PC-3 (cell line): ENCODE measurements at regions not wholly inside any gene's neighbourhood (a gene's known extent, or its start where the extent isn't known, plus 50 kb on each side); places are given as distances from the start of the nearest gene placed in this dataset.

Experiments
- ATAC-seq: fragments of 200-7000 bp; cut with Tn5 transposase; 2 replicates; pipeline ENCODE4 v1.9.1; 2020; ENCODE audit warnings: mild to moderate bottlenecking, moderate library complexity
- BruUV-seq: library from RNA; stranded (reverse); fragments of 400-500 nt; replicated peaks from 2 replicates; lab custom pipeline; 2021; lab: Mats Ljungman, UMichigan
- CTCF ChIA-PET: fragments of 300-600 bp; sonication (Branson Sonifier 250); formaldehyde crosslinking; loops from one replicate; lab custom pipeline; 2022; ENCODE audit warnings: antibody characterized with exemption; lab: Charles Lee
- POLR2A ChIA-PET: fragments of 300-600 bp; sonication (Branson Sonifier 250); formaldehyde crosslinking; loops from one replicate; lab custom pipeline; 2022; ENCODE audit warnings: antibody characterized with exemption; ENCODE audit not compliant: unreplicated experiment; lab: Charles Lee
- DNase-seq: peaks from one replicate; pipeline ENCODE4 v3.0.0-alpha.2; 2015
- H2AFZ ChIP-seq: fragments of 300-600 bp; sonication (generic); 2 replicates; pipeline ENCODE4 v1.6.0; 2016; ENCODE audit warnings: antibody characterized with exemption, low read length
- H3F3A ChIP-seq: fragments of 300-600 bp; sonication (generic); one replicate; pipeline ENCODE4 v1.6.0; 2017; ENCODE audit warnings: antibody characterized with exemption, low read length, control low read depth, mild to moderate bottlenecking; ENCODE audit not compliant: unreplicated experiment
- H3K27ac ChIP-seq: fragments of 300-600 bp; sonication (generic); 2 replicates; pipeline ENCODE4 v1.5.1; 2016; ENCODE audit warnings: mild to moderate bottlenecking, low read length
- H3K27me3 ChIP-seq: fragments of 300-600 bp; sonication (generic); 2 replicates; pipeline ENCODE4 v1.6.1; 2016; ENCODE audit warnings: low read length, mixed read lengths
- H3K36me3 ChIP-seq: fragments of 300-600 bp; sonication (generic); 2 replicates; pipeline ENCODE4 v1.6.1; 2016; ENCODE audit warnings: low read depth, mixed run types, low read length, mixed read lengths
- H3K4me1 ChIP-seq: fragments of 300-600 bp; sonication (generic); 2 replicates; pipeline ENCODE4 v1.5.1; 2016; ENCODE audit warnings: low read length; ENCODE audit not compliant: insufficient read depth
- H3K4me2 ChIP-seq: fragments of 300-600 bp; sonication (generic); 2 replicates; pipeline ENCODE4 v1.6.0; 2016; ENCODE audit warnings: low read length
- H3K4me3 ChIP-seq: fragments of 300-600 bp; sonication (generic); 2 replicates; pipeline ENCODE4 v1.5.1; 2016; ENCODE audit warnings: mild to moderate bottlenecking, low read length, mixed read lengths
- H3K79me2 ChIP-seq: fragments of 300-600 bp; sonication (generic); 2 replicates; pipeline ENCODE4 v1.6.1; 2017; ENCODE audit warnings: low read length, mixed read lengths
- H3K9ac ChIP-seq: fragments of 300-600 bp; sonication (generic); 2 replicates; pipeline ENCODE4 v1.6.0; 2016; ENCODE audit warnings: mild to moderate bottlenecking, low read length
- H3K9me2 ChIP-seq: fragments of 300-600 bp; sonication (generic); replicated peaks from 2 replicates; pipeline ENCODE4 v1.6.1; 2016; ENCODE audit warnings: mixed run types, low read length, mixed read lengths
- H3K9me3 ChIP-seq: fragments of 300-600 bp; sonication (generic); 2 replicates; pipeline ENCODE4 v1.6.1; 2016; ENCODE audit warnings: low read length, mixed read lengths
- H4K20me1 ChIP-seq: fragments of 300-600 bp; sonication (generic); 2 replicates; pipeline ENCODE4 v1.6.1; 2016; ENCODE audit warnings: low read length, mixed read lengths
- CTCF ChIP-seq: fragments of 300-600 bp; sonication (generic); conservative IDR thresholded peaks from 2 replicates; pipeline ENCODE4 v1.5.1; 2017; ENCODE audit warnings: antibody characterized with exemption, low read depth, mild to moderate bottlenecking, low read length
- EZH2 ChIP-seq: fragments of 300-600 bp; sonication (generic); IDR thresholded peaks from one replicate; pipeline ENCODE4 v1.6.1; 2017; ENCODE audit warnings: antibody characterized with exemption, mild to moderate bottlenecking, low read length; ENCODE audit not compliant: unreplicated experiment
- EZH2phosphoT487 ChIP-seq: fragments of 300-600 bp; sonication (generic); IDR thresholded peaks from 2 replicates; pipeline ENCODE4 v1.6.1; 2018; ENCODE audit warnings: mild to moderate bottlenecking, antibody characterized with exemption, low read length, borderline replicate concordance
- intact Hi-C: fragments of 100-400 bp; cut with micrococcal nuclease; formaldehyde crosslinking; loops from 2 replicates; pipeline ENCODE4 v1.9.0; 2023

GRCh38 chr2:14272396-14273075, 360.0 kb upstream of the LRATD1 start:
- Histone ChIP-seq H3K36me3 (no peaks in the 10 kb centered on the region), H3K4me1 (no peaks in the 10 kb centered on the region), H3K9me3 (no peaks in the 10 kb centered on the region), H2AFZ (no peak overlapping the region), H3K27ac (no peak overlapping the region), H3K9ac (no peak overlapping the region), H4K20me1 (no peaks in the 10 kb centered on the region), H3K79me2 (no peaks in the 10 kb centered on the region), H3K27me3 (peaks cover 4% of the 10 kb centered on the region; the same call in 1 of the 2 replicates), H3K4me2 (no peak overlapping the region), H3K9me2 (no peaks in the 10 kb centered on the region), H3F3A (no peaks in the 10 kb centered on the region), H3K4me3 (no peak overlapping the region)
- POLR2A ChIA-PET: no interaction called here
- no peak for TF ChIP-seq EZH2phosphoT487
- no peak for TF ChIP-seq CTCF
- TF ChIP-seq EZH2: no peak
- ATAC-seq (no peak), DNase-seq (no peak)
- BruUV-seq: no TSS peak
- CTCF ChIA-PET: no interaction called here
- intact Hi-C loops: no loop called here

- POLR2A ChIA-PET: no interaction called here
- Histone ChIP-seq H3K27me3 (peaks cover 4% of the 10 kb centered on the region; the same call in 1 of the 2 replicates), H3F3A (no peaks in the 10 kb centered on the region), H2AFZ (no peak overlapping the region), H3K9me3 (no peaks in the 10 kb centered on the region), H3K4me3 (no peak overlapping the region), H3K36me3 (no peaks in the 10 kb centered on the region), H3K9ac (no peak overlapping the region), H3K4me2 (no peak overlapping the region), H3K4me1 (no peaks in the 10 kb centered on the region), H3K9me2 (no peaks in the 10 kb centered on the region), H3K27ac (no peak overlapping the region), H4K20me1 (no peaks in the 10 kb centered on the region), H3K79me2 (no peaks in the 10 kb centered on the region)
- ATAC-seq (no peak), DNase-seq (no peak)
- no TSS peak for BruUV-seq
- intact Hi-C loops: no loop called here
- CTCF ChIA-PET: no interaction called here
- no peak for TF ChIP-seq EZH2
- no peak for TF ChIP-seq EZH2phosphoT487
- TF ChIP-seq CTCF: no peak
Observed at GRCh38 chr2:14273650-14274049, 358.9 kb upstream of the LRATD1 start.

GRCh38 chr2:14284244-14284643, 348.3 kb upstream of the LRATD1 start:
- no peak overlapping the region for H2AFZ ChIP-seq
- H3K4me3 ChIP-seq: no peak overlapping the region
- intact Hi-C loops: no loop called here
- no peak overlapping the region for H3K9ac ChIP-seq
- TF ChIP-seq CTCF (no peak), EZH2phosphoT487 (no peak), EZH2 (no peak)
- H4K20me1 ChIP-seq: no peaks in the 10 kb centered on the region
- POLR2A ChIA-PET: no interaction called here
- H3K79me2 ChIP-seq: no peaks in the 10 kb centered on the region
- H3K4me2 ChIP-seq: no peak overlapping the region
- H3K9me3 ChIP-seq: no peaks in the 10 kb centered on the region
- ATAC-seq: no peak
- peaks cover 3% of the 10 kb centered on the region; the same call in 1 of the 2 replicates for H3K4me1 ChIP-seq
- H3K36me3 ChIP-seq: no peaks in the 10 kb centered on the region
- no peaks in the 10 kb centered on the region for H3K27me3 ChIP-seq
- H3K9me2 ChIP-seq: no peaks in the 10 kb centered on the region
- H3F3A ChIP-seq: no peaks in the 10 kb centered on the region
- CTCF ChIA-PET: no interaction called here
- H3K27ac ChIP-seq: no peak overlapping the region
- no peak for DNase-seq
- BruUV-seq: no TSS peak
